HepG2 (cell line): ENCODE measurements at regions not wholly inside any gene's neighbourhood (a gene's known extent, or its start where the extent isn't known, plus 50 kb on each side); places are given as distances from the start of the nearest gene placed in this dataset.

Experiments
- CBX2 ChIP-seq, 2 experiments: fragments of 200-600 bp in 1 of 2; sonication (generic); formaldehyde crosslinking in 1 of 2; IDR thresholded peaks; 2 replicates each; pipeline versions ENCODE4 v1.7.0 to v1.8.1; 2018 to 2022; ENCODE audit warnings: low read depth in 2 of 2, low read length in 1 of 2, mild to moderate bottlenecking in 1 of 2, missing genetic modification reagents in 1 of 2
- JUND ChIP-seq: sonication (generic); formaldehyde crosslinking; IDR thresholded peaks from 2 replicates; pipeline ENCODE4 v1.8.0; 2022; ENCODE audit warnings: mild to moderate bottlenecking, missing genetic modification reagents
- SIN3B ChIP-seq: fragments of 150-350 bp; IDR thresholded peaks from 2 replicates; pipeline ENCODE4 v1.6.1; 2014; ENCODE audit warnings: low read length
- ZNF318 ChIP-seq: sonication (generic); formaldehyde crosslinking; IDR thresholded peaks from 2 replicates; pipeline ENCODE4 v1.4.0; 2020; ENCODE audit warnings: mild to moderate bottlenecking, missing genetic modification reagents
- TF ChIP-seq, protein P1 (sequence below): sonication (generic); formaldehyde crosslinking; IDR thresholded peaks from 2 replicates; pipeline ENCODE4 v1.4.0; 2020; ENCODE audit warnings: missing genetic modification reagents

DNA sequence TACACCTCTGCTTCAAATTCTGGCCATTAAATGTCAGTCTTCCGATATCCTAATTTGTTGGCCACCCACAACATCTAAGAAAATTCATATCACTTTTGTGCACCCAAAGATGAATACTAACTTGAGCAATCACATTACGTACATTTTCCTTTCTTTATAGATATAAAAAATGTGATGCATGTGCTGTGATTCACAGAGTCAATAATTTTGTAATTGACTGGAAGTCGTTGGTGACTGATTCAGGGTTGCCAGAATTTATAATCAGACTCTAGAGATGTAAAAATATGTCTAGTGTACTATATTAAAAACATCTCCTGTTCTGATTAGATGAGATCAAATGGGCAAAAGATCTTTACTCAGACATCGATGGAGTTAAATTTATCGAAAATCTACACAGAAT lies 150.0 kb upstream of the KCTD3 start (continued):
- TF ChIP-seq CBX2 (IDR thresholded peaks at IDR 0.05; ENCODE audit: low read depth, low read length) (no peak), CBX2 (CRISPR knock-in tag; IDR thresholded peaks at IDR 0.05; ENCODE audit: low read depth) (no peak), JUND (no peak), SIN3B (no peak), ZNF318 (CRISPR knock-in tag) (no peak)
- TF ChIP-seq, protein P1, sequence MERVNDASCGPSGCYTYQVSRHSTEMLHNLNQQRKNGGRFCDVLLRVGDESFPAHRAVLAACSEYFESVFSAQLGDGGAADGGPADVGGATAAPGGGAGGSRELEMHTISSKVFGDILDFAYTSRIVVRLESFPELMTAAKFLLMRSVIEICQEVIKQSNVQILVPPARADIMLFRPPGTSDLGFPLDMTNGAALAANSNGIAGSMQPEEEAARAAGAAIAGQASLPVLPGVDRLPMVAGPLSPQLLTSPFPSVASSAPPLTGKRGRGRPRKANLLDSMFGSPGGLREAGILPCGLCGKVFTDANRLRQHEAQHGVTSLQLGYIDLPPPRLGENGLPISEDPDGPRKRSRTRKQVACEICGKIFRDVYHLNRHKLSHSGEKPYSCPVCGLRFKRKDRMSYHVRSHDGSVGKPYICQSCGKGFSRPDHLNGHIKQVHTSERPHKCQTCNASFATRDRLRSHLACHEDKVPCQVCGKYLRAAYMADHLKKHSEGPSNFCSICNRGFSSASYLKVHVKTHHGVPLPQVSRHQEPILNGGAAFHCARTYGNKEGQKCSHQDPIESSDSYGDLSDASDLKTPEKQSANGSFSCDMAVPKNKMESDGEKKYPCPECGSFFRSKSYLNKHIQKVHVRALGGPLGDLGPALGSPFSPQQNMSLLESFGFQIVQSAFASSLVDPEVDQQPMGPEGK: no peak
